ENCODE measurements at regions not wholly inside any gene's neighbourhood (a gene's known extent, or its start where the extent isn't known, plus 50 kb on each side); places are given as distances from the start of the nearest gene placed in this dataset.
"Not testable (repeated sequence)": the region's sequence is repeated elsewhere in the genome, so short reads cannot be mapped to it uniquely, and the experiment has no call there.

GRCh38 chr5:127133071-127133470 lies 59.8 kb upstream of the C5orf63 start:
- DNase-seq: no peak

GRCh38 chr5:127136908-127137307 lies 63.6 kb upstream of the C5orf63 start:
- no peak for DNase-seq

GRCh38 chr5:127143722-127144121 lies 70.4 kb upstream of the C5orf63 start:
- DNase-seq: no peak

- no peak for DNase-seq
Observed at GRCh38 chr5:127153031-127153430, 79.7 kb upstream of the C5orf63 start.

GRCh38 chr5:127153521-127153920 lies 80.2 kb upstream of the C5orf63 start:
- no peak for DNase-seq

GRCh38 chr5:127163750-127164149 lies 90.4 kb upstream of the C5orf63 start:
- no peak for DNase-seq

GRCh38 chr5:127170918-127171600 lies 97.8 kb upstream of the C5orf63 start:
- DNase-seq: no peak

GRCh38 chr5:127176769-127177168 lies 103.5 kb upstream of the C5orf63 start:
- DNase-seq: no peak

- DNase-seq: not testable (repeated sequence)
Observed at GRCh38 chr5:127182631-127183030, 108.0 kb upstream of the MEGF10 start.

GRCh38 chr5:127183332-127183731 lies 107.3 kb upstream of the MEGF10 start:
- DNase-seq: no peak

- no peak for DNase-seq
Observed at GRCh38 chr5:127184851-127185250, 105.7 kb upstream of the MEGF10 start.

GRCh38 chr5:127186657-127187056 lies 103.9 kb upstream of the MEGF10 start:
- DNase-seq: no peak

GRCh38 chr5:127187706-127188105 lies 102.9 kb upstream of the MEGF10 start:
- DNase-seq: no peak

- no peak for DNase-seq
Observed at GRCh38 chr5:127192150-127192549, 98.4 kb upstream of the MEGF10 start.

GRCh38 chr5:127192836-127193338 lies 97.7 kb upstream of the MEGF10 start:
- DNase-seq: no peak

GRCh38 chr5:127196042-127196441 lies 94.6 kb upstream of the MEGF10 start:
- no peak for DNase-seq

- not testable (repeated sequence) for DNase-seq
Observed at GRCh38 chr5:127197402-127198167, 93.0 kb upstream of the MEGF10 start.

GRCh38 chr5:127202738-127203137 lies 87.9 kb upstream of the MEGF10 start:
- not testable (repeated sequence) for DNase-seq

- DNase-seq: no peak
Observed at GRCh38 chr5:127203818-127204217, 86.8 kb upstream of the MEGF10 start.

GRCh38 chr5:127205147-127205546 lies 85.4 kb upstream of the MEGF10 start:
- no peak for DNase-seq

- no peak for DNase-seq
Observed at GRCh38 chr5:127206320-127207113, 84.1 kb upstream of the MEGF10 start.

GRCh38 chr5:127210042-127210441 lies 80.6 kb upstream of the MEGF10 start:
- no peak for DNase-seq

GRCh38 chr5:127213231-127213630 lies 77.4 kb upstream of the MEGF10 start:
- no peak for DNase-seq

Measured in activated naive CD4-positive, alpha-beta T cell treated with Interleukin-2 at 50 U/mL for 16 hours (primary cell).